ENCODE measurements at regions not wholly inside any gene's neighbourhood (a gene's known extent, or its start where the extent isn't known, plus 50 kb on each side); places are given as distances from the start of the nearest gene placed in this dataset.

DNA sequence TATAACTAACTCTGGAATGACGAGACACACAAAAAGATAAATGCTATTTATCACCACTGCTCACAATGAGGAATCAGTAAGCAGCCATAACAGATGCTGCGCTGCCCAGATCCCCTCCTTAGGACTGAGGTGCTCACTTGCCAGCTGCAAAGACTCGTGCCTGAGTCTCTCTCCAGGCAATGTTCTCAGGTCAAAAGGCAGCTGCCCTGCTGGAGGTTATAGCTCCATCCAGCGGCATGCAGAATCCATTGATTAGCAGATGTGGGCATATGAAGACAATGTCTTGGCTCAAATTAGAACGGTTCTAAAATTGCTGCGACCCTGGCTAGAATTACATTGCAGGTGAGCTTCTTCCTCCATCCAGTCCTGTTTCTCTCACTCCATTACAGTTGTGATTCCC lies 328.2 kb upstream of the CHRM3 start:
- no peak overlapping the region for H3K27ac ChIP-seq

DNA sequence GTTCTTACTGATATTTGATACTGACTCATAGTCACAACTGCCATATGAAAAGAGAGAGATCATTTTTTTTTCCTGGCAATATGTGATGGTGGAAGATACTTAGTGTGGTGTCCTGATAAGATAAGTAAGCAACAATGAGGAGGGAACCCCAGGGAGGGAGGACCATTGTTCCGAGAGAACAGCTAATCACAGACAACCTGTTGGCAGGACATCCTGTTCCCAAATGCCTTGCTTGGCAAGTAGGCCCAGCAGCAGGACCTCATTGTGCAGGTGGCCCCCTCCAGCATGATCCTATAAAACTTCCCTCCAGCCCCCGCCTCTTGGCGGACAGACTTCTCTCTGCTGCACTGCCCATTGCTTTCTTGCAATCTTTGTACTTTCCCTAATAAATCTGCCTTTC lies 329.4 kb upstream of the CHRM3 start:
- H3K27ac ChIP-seq, result no peak overlapping the region
- no peak for TF ChIP-seq ZFX (IDR thresholded peaks at IDR 0.05; ENCODE audit: borderline replicate concordance)
- TF ChIP-seq, protein P1, sequence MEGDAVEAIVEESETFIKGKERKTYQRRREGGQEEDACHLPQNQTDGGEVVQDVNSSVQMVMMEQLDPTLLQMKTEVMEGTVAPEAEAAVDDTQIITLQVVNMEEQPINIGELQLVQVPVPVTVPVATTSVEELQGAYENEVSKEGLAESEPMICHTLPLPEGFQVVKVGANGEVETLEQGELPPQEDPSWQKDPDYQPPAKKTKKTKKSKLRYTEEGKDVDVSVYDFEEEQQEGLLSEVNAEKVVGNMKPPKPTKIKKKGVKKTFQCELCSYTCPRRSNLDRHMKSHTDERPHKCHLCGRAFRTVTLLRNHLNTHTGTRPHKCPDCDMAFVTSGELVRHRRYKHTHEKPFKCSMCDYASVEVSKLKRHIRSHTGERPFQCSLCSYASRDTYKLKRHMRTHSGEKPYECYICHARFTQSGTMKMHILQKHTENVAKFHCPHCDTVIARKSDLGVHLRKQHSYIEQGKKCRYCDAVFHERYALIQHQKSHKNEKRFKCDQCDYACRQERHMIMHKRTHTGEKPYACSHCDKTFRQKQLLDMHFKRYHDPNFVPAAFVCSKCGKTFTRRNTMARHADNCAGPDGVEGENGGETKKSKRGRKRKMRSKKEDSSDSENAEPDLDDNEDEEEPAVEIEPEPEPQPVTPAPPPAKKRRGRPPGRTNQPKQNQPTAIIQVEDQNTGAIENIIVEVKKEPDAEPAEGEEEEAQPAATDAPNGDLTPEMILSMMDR (IDR thresholded peaks at IDR 0.05), result no peak

More for the DNA sequence above, 328.2 kb upstream of the CHRM3 start:
- TF ChIP-seq, protein P1 (IDR thresholded peaks at IDR 0.05), result no peak
- TF ChIP-seq ZFX (IDR thresholded peaks at IDR 0.05; ENCODE audit: borderline replicate concordance), result no peak

DNA sequence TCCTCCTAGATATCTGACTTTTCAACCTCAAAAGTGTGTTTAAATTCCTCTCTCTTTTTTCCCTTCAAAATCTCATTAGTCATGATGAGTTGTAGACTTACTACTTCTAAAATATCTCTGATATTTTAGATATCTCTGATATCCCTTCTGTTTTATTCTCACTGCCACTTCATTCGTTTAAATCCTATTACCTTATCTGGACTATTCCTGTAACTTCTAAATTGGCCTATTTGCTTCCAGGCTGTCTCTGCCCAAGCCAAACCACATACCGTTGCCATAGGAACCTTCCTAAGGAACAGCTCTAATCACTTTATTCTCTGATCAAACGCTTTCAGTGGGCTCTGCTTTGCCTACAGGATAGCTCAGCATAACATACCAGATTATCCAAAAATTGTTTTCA lies 333.1 kb upstream of the CHRM3 start:
- TF ChIP-seq, protein P1 (IDR thresholded peaks at IDR 0.05), result no peak
- no peak for TF ChIP-seq ZFX (IDR thresholded peaks at IDR 0.05; ENCODE audit: borderline replicate concordance)
- no peak overlapping the region for H3K27ac ChIP-seq

DNA sequence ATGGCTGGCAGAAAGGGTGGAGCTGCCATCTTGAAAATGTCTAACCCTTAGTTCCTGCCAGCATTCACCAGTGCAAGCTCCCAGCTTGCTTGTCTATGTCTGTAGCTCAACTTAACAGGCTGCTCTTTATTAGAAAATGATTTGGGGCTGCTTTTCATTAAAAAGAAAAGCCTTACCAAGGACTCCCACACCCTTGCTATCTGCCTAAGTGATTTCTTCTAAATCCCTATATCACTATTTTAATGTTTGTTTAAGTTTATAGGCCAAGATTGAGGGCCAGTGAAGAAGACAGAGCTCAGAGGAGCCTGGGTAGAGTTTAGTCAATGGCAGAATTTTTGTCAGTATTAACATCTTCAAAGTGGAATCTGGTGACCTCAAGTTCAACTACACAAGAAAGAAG lies 336.8 kb upstream of the CHRM3 start:
- H3K27ac ChIP-seq, result no peak overlapping the region
- TF ChIP-seq ZFX (IDR thresholded peaks at IDR 0.05; ENCODE audit: borderline replicate concordance), result no peak
- TF ChIP-seq, protein P1 (IDR thresholded peaks at IDR 0.05), result no peak

DNA sequence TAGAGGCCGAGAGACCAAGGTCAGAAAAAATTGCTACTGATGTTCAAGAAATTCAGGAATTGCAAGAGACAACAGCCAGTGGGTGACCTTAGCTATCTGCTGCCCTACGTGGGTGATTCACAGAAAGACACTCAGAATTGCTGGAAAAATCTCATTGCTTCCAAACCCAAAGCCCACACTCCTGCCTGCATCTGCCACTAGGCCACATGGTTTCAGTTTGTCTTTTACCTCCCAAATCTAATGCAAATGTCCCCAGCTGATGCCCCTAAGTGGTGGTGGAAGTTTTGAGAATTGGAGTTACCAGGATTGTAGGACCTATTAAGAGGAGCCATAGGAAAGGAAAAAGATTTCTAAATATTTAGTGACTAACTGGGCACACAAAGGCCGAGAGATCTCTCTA lies 341.5 kb upstream of the CHRM3 start:
- TF ChIP-seq, protein P1 (IDR thresholded peaks at IDR 0.05), result no peak
- TF ChIP-seq ZFX (IDR thresholded peaks at IDR 0.05; ENCODE audit: borderline replicate concordance), result no peak
- no peak overlapping the region for H3K27ac ChIP-seq

DNA sequence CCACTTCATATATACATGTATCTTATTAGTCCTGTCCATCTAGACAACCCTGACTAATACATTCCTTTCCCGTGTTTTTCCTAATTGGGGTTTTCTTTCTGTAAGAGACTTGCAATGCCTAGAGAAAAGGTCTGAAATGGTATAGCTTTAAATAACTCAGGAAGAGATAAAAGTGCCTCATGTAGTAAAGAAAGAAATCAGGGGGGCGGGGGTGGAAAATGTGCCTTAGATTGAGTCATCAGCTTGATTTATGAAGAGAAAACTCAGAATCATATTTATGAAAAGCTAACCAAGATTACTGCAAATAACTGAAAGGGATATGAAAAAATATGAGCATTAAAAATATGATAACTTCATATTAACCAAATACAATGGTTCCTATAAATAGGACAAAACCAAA lies 345.8 kb upstream of the CHRM3 start:
- no peak overlapping the region for H3K27ac ChIP-seq
- TF ChIP-seq, protein P1 (IDR thresholded peaks at IDR 0.05), result no peak
- no peak for TF ChIP-seq ZFX (IDR thresholded peaks at IDR 0.05; ENCODE audit: borderline replicate concordance)

DNA sequence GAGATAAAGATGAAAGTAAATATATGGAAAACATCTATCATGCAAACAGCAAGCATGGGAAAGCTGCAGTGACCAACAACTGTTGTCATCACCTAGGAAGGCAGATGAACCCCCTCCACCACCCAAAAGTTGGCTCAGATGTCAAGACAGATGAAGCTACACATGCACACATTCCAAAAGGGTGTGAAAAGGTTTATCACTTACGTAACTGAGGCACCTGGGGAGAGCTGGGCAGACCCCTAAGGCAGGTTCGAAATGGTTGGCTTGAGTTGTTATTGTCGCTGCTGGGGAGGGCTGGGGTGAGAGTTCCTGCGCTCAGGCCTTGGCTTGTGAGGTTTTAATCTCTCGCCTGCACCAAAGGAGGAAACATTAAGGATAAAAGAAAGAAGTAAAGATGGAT lies 355.1 kb upstream of the CHRM3 start:
- no peak for TF ChIP-seq ZFX (IDR thresholded peaks at IDR 0.05; ENCODE audit: borderline replicate concordance)
- TF ChIP-seq, protein P1 (IDR thresholded peaks at IDR 0.05), result no peak

More for the DNA sequence above, 355.1 kb upstream of the CHRM3 start:
- no peak overlapping the region for H3K27ac ChIP-seq

Measured in 22Rv1 (cell line).